ENCODE measurements at regions not wholly inside any gene's neighbourhood (a gene's known extent, or its start where the extent isn't known, plus 50 kb on each side); places are given as distances from the start of the nearest gene placed in this dataset.

DNA sequence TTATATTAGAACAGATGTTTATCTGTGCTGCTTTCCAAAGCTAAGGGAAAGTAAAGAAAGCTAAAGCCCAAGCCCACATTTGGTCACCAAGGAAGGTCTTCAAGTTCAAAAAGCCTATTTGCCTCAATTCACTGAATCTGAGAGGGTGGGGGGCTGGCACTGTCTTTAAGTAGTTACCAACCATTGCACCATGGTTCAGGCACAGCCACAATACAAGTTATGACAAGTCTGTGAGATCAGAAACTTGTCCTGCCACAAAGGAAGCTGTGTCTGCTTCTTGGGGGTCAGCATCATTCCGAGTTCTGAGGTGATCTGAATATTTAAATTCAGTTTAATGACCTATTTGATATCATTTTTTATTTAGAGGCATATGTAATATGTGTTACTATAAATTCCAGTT is 78.3 kb upstream of the OPRM1 start:
- Histone ChIP-seq H3K79me1 (ENCODE audit: low read depth in 1 of 2, low read length in 2 of 2) (no peaks in the 10 kb centered on the region), H2AFZ (replicated peaks; ENCODE audit: low read length, poor library complexity) (no peak overlapping the region), H2BK5ac (ENCODE audit: low read depth, low read length, poor library complexity, severe bottlenecking) (no peak overlapping the region), H4K91ac (ENCODE audit: insufficient read depth, low read depth, low read length) (no peak overlapping the region), H3K9me1 (ENCODE audit: insufficient read depth, low read length) (no peaks in the 10 kb centered on the region), H3K14ac (replicated peaks; ENCODE audit: low read depth, low read length) (no peak overlapping the region), H3K27me3 (ENCODE audit: control insufficient read depth, insufficient read depth, low read length) (no peaks in the 10 kb centered on the region), H3K36me3 (ENCODE audit: control insufficient read depth, insufficient read depth, low read length) (no peaks in the 10 kb centered on the region), H3K4ac (ENCODE audit: low read depth, low read length) (no peak overlapping the region), H3K18ac (ENCODE audit: low read depth, low read length) (no peak overlapping the region), H2BK15ac (ENCODE audit: low read depth, low read length) (no peak overlapping the region), H3K4me3 (ENCODE audit: insufficient read depth, low read depth, low read length) (no peak overlapping the region), H3K9ac (ENCODE audit: low read depth, low read length) (no peak overlapping the region), H3K4me1 (ENCODE audit: control insufficient read depth, insufficient read depth, low read length) (no peaks in the 10 kb centered on the region), H4K8ac (ENCODE audit: low read depth in 2 of 2, low read length in 2 of 2) (no peak overlapping the region), H2BK120ac (ENCODE audit: low read depth, low read length) (no peak overlapping the region), H3K56ac (ENCODE audit: extremely low read depth, insufficient read depth, low read length) (no peak overlapping the region), H2AK5ac (ENCODE audit: low read depth, low read length) (no peak overlapping the region), H3K23ac (ENCODE audit: low read depth, low read length) (no peak overlapping the region), H3K4me2 (ENCODE audit: low read depth, low read length) (no peak overlapping the region), H3K27ac (ENCODE audit: insufficient read depth, low read length) (no peak overlapping the region), H4K5ac (ENCODE audit: low read depth, low read length) (no peak overlapping the region), H2BK20ac (ENCODE audit: low read depth, low read length) (no peak overlapping the region), H2AK9ac (replicated peaks; ENCODE audit: low read depth, low read length, poor library complexity) (no peak overlapping the region), H3K9me3 (ENCODE audit: control insufficient read depth, insufficient read depth, low read length) (peaks cover 9% of the 10 kb centered on the region), H4K20me1 (ENCODE audit: insufficient read depth, low read length) (no peaks in the 10 kb centered on the region)
- BruUV-seq (replicated peaks): no TSS peak
- POLR2A ChIA-PET (ENCODE audit: unreplicated experiment): no interaction called here
- WGBS, 2 experiments (ENCODE audit: extremely low coverage in 2 of 2, insufficient read length in 1 of 2): no CpG with 5 or more reads among the region's 1 CpG
- in situ Hi-C loops (cut with MboI; ENCODE audit: low sequenced_read_pairs): no loop called here
- dilution Hi-C loops (cut with HindIII; ENCODE audit: low sequenced_read_pairs, unreplicated experiment): no loop called here
- DNase-seq (no peak), ATAC-seq (ENCODE audit: low read depth) (no peak)
- no peak for TF ChIP-seq BHLHE40 (IDR thresholded peaks at IDR 0.05; ENCODE audit: low read depth, low read length)
- TF ChIP-seq, protein P1, sequence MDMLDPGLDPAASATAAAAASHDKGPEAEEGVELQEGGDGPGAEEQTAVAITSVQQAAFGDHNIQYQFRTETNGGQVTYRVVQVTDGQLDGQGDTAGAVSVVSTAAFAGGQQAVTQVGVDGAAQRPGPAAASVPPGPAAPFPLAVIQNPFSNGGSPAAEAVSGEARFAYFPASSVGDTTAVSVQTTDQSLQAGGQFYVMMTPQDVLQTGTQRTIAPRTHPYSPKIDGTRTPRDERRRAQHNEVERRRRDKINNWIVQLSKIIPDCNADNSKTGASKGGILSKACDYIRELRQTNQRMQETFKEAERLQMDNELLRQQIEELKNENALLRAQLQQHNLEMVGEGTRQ (IDR thresholded peaks at IDR 0.05; ENCODE audit: low read depth, low read length): no peak
- TF ChIP-seq MAFK (IDR thresholded peaks at IDR 0.05; ENCODE audit: low read depth, low read length): no peak
- TF ChIP-seq, protein P2, sequence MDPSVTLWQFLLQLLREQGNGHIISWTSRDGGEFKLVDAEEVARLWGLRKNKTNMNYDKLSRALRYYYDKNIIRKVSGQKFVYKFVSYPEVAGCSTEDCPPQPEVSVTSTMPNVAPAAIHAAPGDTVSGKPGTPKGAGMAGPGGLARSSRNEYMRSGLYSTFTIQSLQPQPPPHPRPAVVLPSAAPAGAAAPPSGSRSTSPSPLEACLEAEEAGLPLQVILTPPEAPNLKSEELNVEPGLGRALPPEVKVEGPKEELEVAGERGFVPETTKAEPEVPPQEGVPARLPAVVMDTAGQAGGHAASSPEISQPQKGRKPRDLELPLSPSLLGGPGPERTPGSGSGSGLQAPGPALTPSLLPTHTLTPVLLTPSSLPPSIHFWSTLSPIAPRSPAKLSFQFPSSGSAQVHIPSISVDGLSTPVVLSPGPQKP (IDR thresholded peaks at IDR 0.05; ENCODE audit: borderline replicate concordance, low read depth, low read length): no peak
- TF ChIP-seq FOS (IDR thresholded peaks at IDR 0.05; ENCODE audit: low read depth, low read length): no peak
- TF ChIP-seq MAZ (IDR thresholded peaks at IDR 0.05; ENCODE audit: borderline replicate concordance, low read depth, low read length): no peak
- TF ChIP-seq, protein P3, sequence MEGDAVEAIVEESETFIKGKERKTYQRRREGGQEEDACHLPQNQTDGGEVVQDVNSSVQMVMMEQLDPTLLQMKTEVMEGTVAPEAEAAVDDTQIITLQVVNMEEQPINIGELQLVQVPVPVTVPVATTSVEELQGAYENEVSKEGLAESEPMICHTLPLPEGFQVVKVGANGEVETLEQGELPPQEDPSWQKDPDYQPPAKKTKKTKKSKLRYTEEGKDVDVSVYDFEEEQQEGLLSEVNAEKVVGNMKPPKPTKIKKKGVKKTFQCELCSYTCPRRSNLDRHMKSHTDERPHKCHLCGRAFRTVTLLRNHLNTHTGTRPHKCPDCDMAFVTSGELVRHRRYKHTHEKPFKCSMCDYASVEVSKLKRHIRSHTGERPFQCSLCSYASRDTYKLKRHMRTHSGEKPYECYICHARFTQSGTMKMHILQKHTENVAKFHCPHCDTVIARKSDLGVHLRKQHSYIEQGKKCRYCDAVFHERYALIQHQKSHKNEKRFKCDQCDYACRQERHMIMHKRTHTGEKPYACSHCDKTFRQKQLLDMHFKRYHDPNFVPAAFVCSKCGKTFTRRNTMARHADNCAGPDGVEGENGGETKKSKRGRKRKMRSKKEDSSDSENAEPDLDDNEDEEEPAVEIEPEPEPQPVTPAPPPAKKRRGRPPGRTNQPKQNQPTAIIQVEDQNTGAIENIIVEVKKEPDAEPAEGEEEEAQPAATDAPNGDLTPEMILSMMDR (conservative IDR thresholded peaks at IDR 0.05; ENCODE audit: low read depth, low read length): no peak
- TF ChIP-seq RAD21 (IDR thresholded peaks at IDR 0.05; ENCODE audit: low read length): no peak
- CTCF ChIA-PET: no interaction called here
- intact Hi-C loops (cut with micrococcal nuclease): no loop called here
